ENCODE measurements at regions not wholly inside any gene's neighbourhood (a gene's known extent, or its start where the extent isn't known, plus 50 kb on each side); places are given as distances from the start of the nearest gene placed in this dataset.

- DNase-seq (ENCODE audit: low read depth, low spot score) (no peak), FAIRE-seq (no peak)
- Histone ChIP-seq H3K4me2 (ENCODE audit: insufficient read depth, low read length) (no peak overlapping the region), H2AFZ (ENCODE audit: low read depth, low read length) (no peak overlapping the region), H3K27me3 (ENCODE audit: control insufficient read depth in 2 of 2, insufficient read depth in 2 of 2, low read length in 2 of 2) (no peaks in the 10 kb centered on the region), H3K9ac (replicated peaks; ENCODE audit: extremely low read depth, insufficient read depth, low read length) (no peak overlapping the region), H3K79me2 (ENCODE audit: control insufficient read depth, insufficient read depth, low read length) (no peaks in the 10 kb centered on the region), H3K9me1 (replicated peaks; ENCODE audit: control insufficient read depth, extremely low read depth, insufficient read depth, low read length) (no peaks in the 10 kb centered on the region), H3K9me3 (replicated peaks; ENCODE audit: control insufficient read depth, insufficient read depth, low read length) (peaks cover 4% of the 10 kb centered on the region), H3K4me1 (ENCODE audit: control insufficient read depth, extremely low read depth, insufficient read depth, low read length) (no peaks in the 10 kb centered on the region), H4K20me1 (replicated peaks; ENCODE audit: control insufficient read depth, extremely low read depth, insufficient read depth, low read length) (no peaks in the 10 kb centered on the region), H3K4me3 (replicated peaks in 1 of 3; ENCODE audit: insufficient read depth in 1 of 3, low read depth in 1 of 3, low read length in 3 of 3) (no peak overlapping the region), H3K27ac (ENCODE audit: insufficient read depth, low read depth, low read length) (no peak overlapping the region), H3K36me3 (ENCODE audit: control insufficient read depth in 2 of 2, extremely low read depth in 1 of 2, insufficient read depth in 2 of 2, low read length in 2 of 2) (no peaks in the 10 kb centered on the region)
- no TSS peak for BruUV-seq (replicated peaks)
- ChIA-PET CTCF (no interaction called here), POLR2A (no interaction called here)
- no peak for TF ChIP-seq JUN (IDR thresholded peaks at IDR 0.05; ENCODE audit: borderline replicate concordance, insufficient read depth, insufficient read length, low read depth)
- no peak for TF ChIP-seq MAX (IDR thresholded peaks at IDR 0.05; ENCODE audit: insufficient read depth, insufficient read length)
- TF ChIP-seq MYC (IDR thresholded peaks at IDR 0.05; ENCODE audit: low read depth, low read length): no peak
- no peak for TF ChIP-seq POLR2A (IDR thresholded peaks at IDR 0.05; ENCODE audit: low read depth, low read length)
- TF ChIP-seq EZH2 (IDR thresholded peaks at IDR 0.05; ENCODE audit: borderline replicate concordance, low read depth, low read length, severe bottlenecking): no peak
- no peak for TF ChIP-seq CTCF (IDR thresholded peaks at IDR 0.05; ENCODE audit: extremely low read depth in 1 of 2, insufficient read depth in 1 of 2, low read depth in 1 of 2, low read length in 2 of 2)
- TF ChIP-seq GATA2 (IDR thresholded peaks at IDR 0.05; ENCODE audit: insufficient read depth, insufficient read length, low read depth, low read length): no peak
- no peak for TF ChIP-seq POLR2AphosphoS5 (IDR thresholded peaks at IDR 0.05; ENCODE audit: insufficient read depth, low read depth, low read length)
- TF ChIP-seq FOS (IDR thresholded peaks at IDR 0.05; ENCODE audit: borderline replicate concordance, insufficient read depth, low read length): no peak
- intact Hi-C loops (cut with micrococcal nuclease): no loop called here
- dilution Hi-C loops (cut with MboI; ENCODE audit: extremely low pct_ligation_motif_present, low sequenced_read_pairs): no loop called here
Observed at GRCh38 chr19:28208745-28209144, 1004.2 kb downstream of the UQCRFS1 start.

Data from endothelial cell of umbilical vein (primary cell).